ENCODE measurements at regions not wholly inside any gene's neighbourhood (a gene's known extent, or its start where the extent isn't known, plus 50 kb on each side); places are given as distances from the start of the nearest gene placed in this dataset.

DNA sequence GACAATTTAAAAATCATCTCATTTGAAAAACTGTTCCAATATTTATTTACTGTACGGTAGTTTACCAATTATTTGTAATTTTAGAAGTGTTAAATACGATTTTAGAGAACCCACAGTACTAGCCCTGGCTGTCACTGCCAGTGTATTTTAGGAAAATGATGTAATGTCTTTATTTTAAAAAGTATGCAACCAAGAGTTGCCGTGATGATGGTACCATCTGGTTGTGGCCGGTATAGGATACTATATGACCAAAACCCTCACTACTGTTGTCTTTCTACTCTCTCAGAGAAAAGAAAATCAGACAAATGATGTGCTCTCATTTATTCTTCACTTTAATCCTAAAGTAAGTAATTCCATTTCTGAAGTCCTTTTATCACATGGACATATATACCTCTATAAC lies 395.0 kb downstream of the FOXG1 start:
- Histone ChIP-seq H3K27ac (ENCODE audit: insufficient read depth, low read length) (no peak overlapping the region), H4K91ac (ENCODE audit: insufficient read depth, low read depth, low read length) (no peak overlapping the region), H4K8ac (ENCODE audit: low read depth in 2 of 2, low read length in 2 of 2) (no peak overlapping the region), H4K5ac (ENCODE audit: low read depth, low read length) (no peak overlapping the region), H3K9ac (ENCODE audit: low read depth, low read length) (no peak overlapping the region), H3K9me3 (ENCODE audit: control insufficient read depth, insufficient read depth, low read length) (no peaks in the 10 kb centered on the region), H3K27me3 (ENCODE audit: control insufficient read depth, insufficient read depth, low read length) (no peaks in the 10 kb centered on the region), H2BK20ac (ENCODE audit: low read depth, low read length) (no peak overlapping the region), H2AFZ (replicated peaks; ENCODE audit: low read length, poor library complexity) (no peak overlapping the region), H3K4me3 (ENCODE audit: insufficient read depth, low read depth, low read length) (no peak overlapping the region), H4K20me1 (ENCODE audit: insufficient read depth, low read length) (no peaks in the 10 kb centered on the region), H3K36me3 (ENCODE audit: control insufficient read depth, insufficient read depth, low read length) (no peaks in the 10 kb centered on the region), H3K56ac (ENCODE audit: extremely low read depth, insufficient read depth, low read length) (no peak overlapping the region), H3K79me1 (ENCODE audit: low read depth in 1 of 2, low read length in 2 of 2) (no peaks in the 10 kb centered on the region), H2AK5ac (ENCODE audit: low read depth, low read length) (no peak overlapping the region), H3K23ac (ENCODE audit: low read depth, low read length) (no peak overlapping the region), H3K4me1 (ENCODE audit: control insufficient read depth, insufficient read depth, low read length) (no peaks in the 10 kb centered on the region), H3K18ac (ENCODE audit: low read depth, low read length) (no peak overlapping the region), H2BK120ac (ENCODE audit: low read depth, low read length) (no peak overlapping the region), H3K14ac (replicated peaks; ENCODE audit: low read depth, low read length) (no peak overlapping the region), H2BK15ac (ENCODE audit: low read depth, low read length) (no peak overlapping the region), H2BK5ac (ENCODE audit: low read depth, low read length, poor library complexity, severe bottlenecking) (no peak overlapping the region), H3K4me2 (ENCODE audit: low read depth, low read length) (no peak overlapping the region), H2AK9ac (replicated peaks; ENCODE audit: low read depth, low read length, poor library complexity) (no peak overlapping the region), H3K4ac (ENCODE audit: low read depth, low read length) (no peak overlapping the region), H3K9me1 (ENCODE audit: insufficient read depth, low read length) (no peaks in the 10 kb centered on the region)
- ChIA-PET POLR2A (ENCODE audit: unreplicated experiment) (no interaction called here), CTCF (no interaction called here)
- ATAC-seq (ENCODE audit: low read depth) (no peak), DNase-seq (no peak)
- TF ChIP-seq MAFK (IDR thresholded peaks at IDR 0.05; ENCODE audit: low read depth, low read length), result no peak
- TF ChIP-seq BHLHE40 (IDR thresholded peaks at IDR 0.05; ENCODE audit: low read depth, low read length), result no peak
- no peak for TF ChIP-seq MAZ (IDR thresholded peaks at IDR 0.05; ENCODE audit: borderline replicate concordance, low read depth, low read length)
- in situ Hi-C loops (cut with MboI; ENCODE audit: low sequenced_read_pairs), result no loop called here
- no CpG with 5 or more reads among the region's 4 CpGs for WGBS, 2 experiments (ENCODE audit: extremely low coverage in 2 of 2, insufficient read length in 1 of 2)
- BruUV-seq (replicated peaks), result no TSS peak
- intact Hi-C loops (cut with micrococcal nuclease), result no loop called here
- dilution Hi-C loops (cut with HindIII; ENCODE audit: low sequenced_read_pairs, unreplicated experiment), result no loop called here

Data from IMR-90 (cell line).